K562 (cell line): ENCODE measurements at regions not wholly inside any gene's neighbourhood (a gene's known extent, or its start where the extent isn't known, plus 50 kb on each side); places are given as distances from the start of the nearest gene placed in this dataset.

ENCODE experiments used
- ATAC-seq: fragments of 200-7000 bp; cut with Tn5 transposase; 3 replicates; pipeline ENCODE4 v1.9.1; 2020; ENCODE audit warnings: moderate library complexity
- BruUV-seq: library from RNA; stranded (reverse); fragments of 400-500 nt; replicated peaks from 2 replicates; lab custom pipeline; 2021; lab: Mats Ljungman, UMichigan
- CTCF ChIA-PET: fragments of 300-600 bp; formaldehyde crosslinking; extraction: SDS; loops from one replicate; lab custom pipeline; 2021; ENCODE audit warnings: low intra/inter-chr PET ratio; lab: Yijun Ruan, JAX
- POLR2A ChIA-PET: fragments of 300-600, 350-650 bp; sonication (Branson Sonifier 250); formaldehyde crosslinking; extraction: SDS; loops from one replicate; lab custom pipeline; 2021; ENCODE audit warnings: antibody characterized with exemption, inconsistent platforms; lab: Yijun Ruan, JAX
- DNase-seq, 4 experiments: peaks; one replicate each; pipeline versions ENCODE4 v3.0.0 to v3.0.0-alpha.2; 2011 to 2018; ENCODE audit warnings: low spot score in 3 of 4, mixed read lengths in 3 of 4; ENCODE audit errors: extremely low read depth in 1 of 4
- FAIRE-seq: peaks from 2 replicates; lab custom pipeline; 2011; peaks lifted over from hg19 to GRCh38; lab: Jason Lieb, UNC
- H2AFZ ChIP-seq: 2 replicates; pipeline ENCODE4 v1.6.0; 2011; ENCODE audit warnings: low read depth, low read length, control low read depth, inconsistent platforms
- H3K27ac ChIP-seq: fragments of 200-600 bp; 3 replicates; pipeline ENCODE4 v1.8.0; 2011; ENCODE audit warnings: low read depth, mild to moderate bottlenecking, control low read depth, inconsistent platforms, low read length, moderate library complexity, mixed read lengths; ENCODE audit errors: extremely low read depth
- H3K27me3 ChIP-seq, 2 experiments: fragments of 300-600 bp in 1 of 2; 2 replicates in 1 of 2; 3 replicates in 1 of 2; pipeline versions ENCODE4 v1.6.0 to v1.8.0; 2011; ENCODE audit warnings: inconsistent platforms in 2 of 2, low read length in 2 of 2, mild to moderate bottlenecking in 1 of 2, mixed read lengths in 1 of 2, moderate library complexity in 1 of 2; ENCODE audit not compliant: control insufficient read depth in 2 of 2, insufficient read depth in 2 of 2
- H3K36me3 ChIP-seq: fragments of 300-600 bp; 3 replicates; pipeline ENCODE4 v1.8.0; 2011; ENCODE audit warnings: mild to moderate bottlenecking, low read length, inconsistent platforms; ENCODE audit not compliant: control insufficient read depth, insufficient read depth
- H3K4me1 ChIP-seq, 2 experiments: fragments of 200-600 bp in 1 of 2; replicated peaks in 1 of 2; 2 replicates in 1 of 2; 3 replicates in 1 of 2; pipeline versions ENCODE4 v1.5.1 to v1.8.0; 2011; ENCODE audit warnings: inconsistent platforms in 2 of 2, low read length in 2 of 2, mild to moderate bottlenecking in 1 of 2, mixed read lengths in 1 of 2, moderate library complexity in 1 of 2; ENCODE audit not compliant: control insufficient read depth in 2 of 2, insufficient read depth in 2 of 2
- H3K4me2 ChIP-seq: 2 replicates; pipeline ENCODE4 v1.6.1; 2011; ENCODE audit warnings: low read length, control low read depth, inconsistent platforms, mixed read lengths; ENCODE audit not compliant: insufficient read depth
- H3K4me3 ChIP-seq: fragments of 200-600 bp; sonication (generic), shearing (Covaris generic); 2 replicates; pipeline ENCODE4 v1.5.1; 2016; ENCODE audit warnings: control low read depth, inconsistent platforms
- H3K79me2 ChIP-seq: fragments of 200-600 bp; 3 replicates; pipeline ENCODE4 v1.8.0; 2011; ENCODE audit warnings: low read length, inconsistent platforms; ENCODE audit not compliant: control insufficient read depth, insufficient read depth
- H3K9ac ChIP-seq, 2 experiments: 2 replicates each; pipeline versions ENCODE4 v1.6.0 to v1.6.1; 2011; ENCODE audit warnings: low read depth in 2 of 2, low read length in 2 of 2, control low read depth in 1 of 2, inconsistent platforms in 1 of 2, mild to moderate bottlenecking in 1 of 2, mixed read lengths in 1 of 2; ENCODE audit not compliant: insufficient read depth in 1 of 2
- H3K9me1 ChIP-seq: one replicate; pipeline ENCODE4 v1.6.0; 2011; ENCODE audit warnings: inconsistent platforms, mild to moderate bottlenecking, low read length, moderate library complexity; ENCODE audit not compliant: control insufficient read depth, insufficient read depth
- H3K9me3 ChIP-seq: replicated peaks from 2 replicates; pipeline ENCODE4 v1.5.1; 2011; ENCODE audit warnings: low read depth, low read length, inconsistent platforms; ENCODE audit not compliant: control insufficient read depth, insufficient read depth
- H4K20me1 ChIP-seq: replicated peaks from 2 replicates; pipeline ENCODE4 v1.6.1; 2011; ENCODE audit warnings: low read length, inconsistent platforms, mixed read lengths; ENCODE audit not compliant: control insufficient read depth, insufficient read depth
- CHD4 ChIP-seq: fragments of 200-600 bp; sonication (generic); IDR thresholded peaks from 3 replicates; pipeline ENCODE4 v1.6.1; 2012; ENCODE audit warnings: low read depth, mild to moderate bottlenecking, mixed read lengths, low read length, inconsistent platforms; ENCODE audit not compliant: insufficient read depth, insufficient replicate concordance, poor library complexity, severe bottlenecking
- DLX4 ChIP-seq: fragments of 250-450 bp; sonication (Bioruptor Pico); IDR thresholded peaks from 2 replicates; pipeline ENCODE4 v1.6.1; 2021; ENCODE audit warnings: mild to moderate bottlenecking
- FOXA1 ChIP-seq: fragments of 450-650 bp; IDR thresholded peaks from 2 replicates; pipeline ENCODE4 v1.6.1; 2016; ENCODE audit warnings: mild to moderate bottlenecking, borderline replicate concordance
- JUNB ChIP-seq: fragments of 450-650 bp; formaldehyde crosslinking; conservative IDR thresholded peaks from 2 replicates; pipeline ENCODE4 v1.4.0; 2020; ENCODE audit warnings: mild to moderate bottlenecking
- KDM2B ChIP-seq: fragments of 250-450 bp; sonication (Bioruptor Pico); IDR thresholded peaks from 2 replicates; pipeline ENCODE4 v1.8.0; 2021; ENCODE audit warnings: mild to moderate bottlenecking, moderate library complexity
- MAFG ChIP-seq: fragments of 450-650 bp; conservative IDR thresholded peaks from 2 replicates; pipeline ENCODE4 v1.6.1; 2016; ENCODE audit warnings: missing genetic modification characterization, missing compliant biosample characterization
- PHF20 ChIP-seq: fragments of 450-650 bp; IDR thresholded peaks from 2 replicates; pipeline ENCODE4 v1.6.1; 2018; ENCODE audit not compliant: partially characterized antibody
- RCOR1 ChIP-seq, 2 experiments: IDR thresholded peaks; 2 replicates each; pipeline ENCODE4 v1.6.1; 2012; ENCODE audit warnings: low read depth in 2 of 2, low read length in 2 of 2, borderline replicate concordance in 1 of 2, improper control_type of control experiment in 1 of 2
- WHSC1 ChIP-seq: IDR thresholded peaks from one replicate; pipeline ENCODE4 v1.6.1; 2012; ENCODE audit warnings: low read length, control low read depth, inconsistent platforms
- ZNF175 ChIP-seq: fragments of 200-800 bp; sonication (Bioruptor generic); IDR thresholded peaks from 2 replicates; pipeline ENCODE4 v1.6.1; 2016; ENCODE audit warnings: low read depth, mild to moderate bottlenecking, missing genetic modification characterization, missing compliant biosample characterization
- ZNF354B ChIP-seq: fragments of 250-450 bp; sonication (Bioruptor Pico); IDR thresholded peaks from 2 replicates; pipeline ENCODE4 v1.4.0; 2020
- ZNF444 ChIP-seq: fragments of 250-450 bp; sonication (Bioruptor Pico); IDR thresholded peaks from 2 replicates; pipeline ENCODE4 v1.4.0; 2020; ENCODE audit warnings: mild to moderate bottlenecking, moderate library complexity
- in situ Hi-C: fragments of 300-500 bp; cut with MboI; formaldehyde crosslinking; loops from 4 replicates; pipeline ENCODE4 v1.15.0; 2018; ENCODE audit warnings: inconsistent platforms, mixed read lengths
- intact Hi-C: fragments of 100-400 bp; cut with micrococcal nuclease; formaldehyde crosslinking; loops from 2 replicates; pipeline ENCODE4 v1.14.2; 2022
- TF ChIP-seq, protein P1 (sequence below), 2 experiments: fragments of 450-650 bp; IDR thresholded peaks; 2 replicates each; pipeline ENCODE4 v1.6.1; 2016

GRCh38 chr18:68176901-68177300, 538.0 kb downstream of the TMX3 start:
- Histone ChIP-seq H3K4me2 (no peak overlapping the region), H3K27me3 (no peaks in the 10 kb centered on the region), H3K36me3 (no peaks in the 10 kb centered on the region), H3K9ac (no peak overlapping the region), H2AFZ (no peak overlapping the region), H3K9me3 (no peaks in the 10 kb centered on the region), H3K4me1 (no peaks in the 10 kb centered on the region), H3K4me3 (no peak overlapping the region), H3K27ac (no peak overlapping the region), H3K79me2 (no peaks in the 10 kb centered on the region), H4K20me1 (no peaks in the 10 kb centered on the region), H3K9me1 (no peaks in the 10 kb centered on the region)
- TF ChIP-seq ZNF444 (CRISPR knock-in tag) = no peak
- TF ChIP-seq ZNF354B (CRISPR knock-in tag) = no peak
- TF ChIP-seq JUNB (CRISPR knock-in tag) = no peak
- TF ChIP-seq, protein P1, sequence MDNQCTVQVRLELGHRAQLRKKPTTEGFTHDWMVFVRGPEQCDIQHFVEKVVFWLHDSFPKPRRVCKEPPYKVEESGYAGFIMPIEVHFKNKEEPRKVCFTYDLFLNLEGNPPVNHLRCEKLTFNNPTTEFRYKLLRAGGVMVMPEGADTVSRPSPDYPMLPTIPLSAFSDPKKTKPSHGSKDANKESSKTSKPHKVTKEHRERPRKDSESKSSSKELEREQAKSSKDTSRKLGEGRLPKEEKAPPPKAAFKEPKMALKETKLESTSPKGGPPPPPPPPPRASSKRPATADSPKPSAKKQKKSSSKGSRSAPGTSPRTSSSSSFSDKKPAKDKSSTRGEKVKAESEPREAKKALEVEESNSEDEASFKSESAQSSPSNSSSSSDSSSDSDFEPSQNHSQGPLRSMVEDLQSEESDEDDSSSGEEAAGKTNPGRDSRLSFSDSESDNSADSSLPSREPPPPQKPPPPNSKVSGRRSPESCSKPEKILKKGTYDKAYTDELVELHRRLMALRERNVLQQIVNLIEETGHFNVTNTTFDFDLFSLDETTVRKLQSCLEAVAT (IDR thresholded peaks at IDR 0.05) = no peak
- no peak for TF ChIP-seq KDM2B
- TF ChIP-seq WHSC1 = no peak
- no peak for TF ChIP-seq RCOR1 (IDR thresholded peaks at IDR 0.05; ENCODE audit: borderline replicate concordance in 1 of 2, low read depth in 2 of 2, low read length in 2 of 2)
- TF ChIP-seq MAFG (tag) = no peak
- TF ChIP-seq PHF20 = no peak
- TF ChIP-seq FOXA1 = no peak
- TF ChIP-seq ZNF175 (CRISPR knock-in tag) = no peak
- TF ChIP-seq CHD4 = no peak
- no peak for TF ChIP-seq DLX4 (CRISPR knock-in tag)
- in situ Hi-C loops (no loop called here), intact Hi-C loops (no loop called here)
- no TSS peak for BruUV-seq
- CTCF ChIA-PET = no interaction called here
- ATAC-seq (no peak), FAIRE-seq (no peak), DNase-seq (no peak)
- POLR2A ChIA-PET = no interaction called here
